Umbilical cord (tissue), 1 donor: ENCODE measurements at regions not wholly inside any gene's neighbourhood (a gene's known extent, or its start where the extent isn't known, plus 50 kb on each side); places are given as distances from the start of the nearest gene placed in this dataset.
"Not testable (repeated sequence)": the region's sequence is repeated elsewhere in the genome, so short reads cannot be mapped to it uniquely, and the experiment has no call there.

Source experiments
- DNase-seq: peaks from one replicate; pipeline ENCODE4 v3.0.0-alpha.2; 2015; ENCODE audit warnings: low spot score

DNA sequence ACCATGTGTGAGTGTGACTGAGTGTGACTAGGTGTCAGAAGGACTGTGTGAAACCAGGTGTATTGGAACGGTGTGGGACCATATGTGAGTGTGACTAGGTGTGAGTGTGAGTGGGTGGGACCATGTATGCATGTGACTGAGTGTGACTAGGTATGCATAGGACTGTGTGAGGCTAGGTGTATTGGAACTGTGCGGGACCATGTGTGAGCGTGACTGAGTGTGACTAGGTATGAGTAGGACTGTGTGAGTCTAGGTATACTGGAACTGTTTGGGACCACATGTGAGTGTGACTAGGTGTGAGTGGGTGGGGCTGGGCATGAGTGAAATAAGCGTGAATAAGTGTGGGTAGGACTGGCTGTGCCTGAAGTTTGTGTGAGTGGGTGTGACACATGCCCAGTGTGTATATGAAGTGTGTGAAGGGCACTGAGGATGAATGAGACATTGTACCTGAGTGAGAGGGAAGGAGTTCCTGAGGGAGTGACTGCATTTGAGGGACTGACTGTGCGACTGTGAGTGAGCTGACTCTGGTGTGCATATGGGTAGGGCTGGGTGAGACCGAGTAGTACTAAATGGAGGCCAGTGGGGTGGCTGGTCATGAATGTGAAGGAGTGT, 247.0 kb upstream of the CCDC54 start:
- DNase-seq: no peak

DNA sequence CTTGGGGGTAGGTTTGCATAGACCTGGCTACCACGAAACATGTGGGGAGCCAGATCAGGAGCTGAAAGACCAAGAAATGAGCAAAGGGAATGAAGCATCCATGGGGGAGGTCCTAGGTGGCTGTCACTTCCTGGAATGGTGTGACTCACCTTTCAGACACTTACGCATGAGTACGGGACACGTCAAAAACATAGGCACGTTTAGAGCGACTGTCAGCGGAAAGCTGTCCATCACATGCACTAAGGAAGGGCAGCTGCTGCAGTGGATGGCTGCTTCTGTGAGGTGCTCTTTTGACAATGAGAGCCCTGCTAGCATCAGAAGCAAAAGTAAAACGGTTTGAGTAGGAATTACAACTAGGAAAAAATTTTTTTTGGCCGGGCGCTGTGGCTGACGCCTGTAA, 244.6 kb upstream of the CCDC54 start:
- DNase-seq: no peak

DNA sequence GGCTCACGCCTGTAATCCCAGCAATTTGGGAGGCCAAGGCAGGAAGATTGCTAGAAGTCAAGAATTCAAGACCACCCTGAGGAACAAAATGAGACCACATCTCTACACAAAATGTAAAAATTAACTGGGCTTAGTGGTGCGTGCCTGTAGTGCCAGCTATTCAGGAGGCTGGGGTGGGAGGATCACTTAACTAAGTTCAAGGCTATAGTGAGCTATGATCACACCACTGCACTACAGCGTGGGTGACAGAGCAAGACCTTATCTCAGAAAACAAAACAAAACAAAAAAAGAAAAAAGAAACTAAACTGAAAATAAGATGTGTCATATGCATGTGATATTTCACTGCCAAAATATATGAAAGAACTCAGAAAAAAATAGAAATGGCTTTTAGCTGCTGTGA, 243.3 kb upstream of the CCDC54 start:
- DNase-seq: no peak

DNA sequence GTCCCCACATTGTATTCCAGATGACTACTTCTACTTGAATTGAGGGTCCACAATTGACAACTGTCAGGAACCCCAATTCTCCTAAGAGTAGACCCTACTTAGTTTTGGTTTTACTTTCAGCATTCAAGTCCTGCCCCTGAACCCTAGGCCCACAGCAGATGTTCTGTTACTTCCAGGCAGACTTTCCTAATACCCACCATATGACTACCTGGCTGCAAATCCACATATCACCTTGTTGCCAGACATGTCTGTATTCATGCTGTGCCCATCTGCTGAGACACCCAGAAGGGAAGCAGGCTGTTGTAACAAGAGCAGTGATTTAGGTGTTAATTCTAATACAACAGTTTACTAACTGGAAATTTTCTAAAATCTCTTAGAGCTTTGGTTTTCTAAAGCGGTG, 235.1 kb upstream of the CCDC54 start:
- no peak for DNase-seq

DNA sequence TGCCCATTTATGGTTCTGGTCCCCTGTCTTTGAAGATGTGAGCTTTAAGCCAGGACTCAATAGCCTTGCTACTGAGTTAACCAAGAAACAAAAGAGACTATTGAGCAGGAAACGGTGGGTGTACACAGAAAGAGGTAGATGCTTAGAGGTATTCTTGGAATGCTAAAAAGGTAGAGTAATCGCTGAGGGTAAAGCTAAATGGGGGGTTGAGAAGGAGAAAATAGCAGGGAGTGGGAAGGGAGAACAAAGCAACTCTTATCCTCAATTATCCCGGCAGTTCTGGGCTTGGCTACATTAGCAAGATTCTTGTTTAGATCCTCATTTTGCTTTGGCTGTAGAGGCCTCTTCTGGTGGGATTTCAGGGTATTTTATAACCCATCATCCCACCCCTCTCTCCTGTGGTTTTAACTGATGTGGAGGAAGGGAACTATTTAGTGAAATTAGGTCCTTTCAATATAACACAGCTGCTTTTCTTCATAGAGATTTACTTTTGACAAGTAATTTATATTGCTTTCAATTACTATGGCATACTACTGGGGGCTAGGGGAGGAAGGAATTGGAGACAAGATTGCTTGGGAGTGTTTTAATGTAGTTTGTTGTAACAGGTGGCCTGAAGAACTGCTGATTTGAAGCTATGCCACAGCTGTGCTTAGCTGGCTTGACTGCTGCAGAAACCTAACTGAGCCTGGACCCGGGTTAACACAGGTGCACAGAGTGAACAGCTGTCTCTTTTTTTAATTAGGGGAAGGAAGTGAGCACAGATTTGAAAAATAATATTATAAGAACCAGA, 234.3 kb upstream of the CCDC54 start:
- DNase-seq: no peak

DNA sequence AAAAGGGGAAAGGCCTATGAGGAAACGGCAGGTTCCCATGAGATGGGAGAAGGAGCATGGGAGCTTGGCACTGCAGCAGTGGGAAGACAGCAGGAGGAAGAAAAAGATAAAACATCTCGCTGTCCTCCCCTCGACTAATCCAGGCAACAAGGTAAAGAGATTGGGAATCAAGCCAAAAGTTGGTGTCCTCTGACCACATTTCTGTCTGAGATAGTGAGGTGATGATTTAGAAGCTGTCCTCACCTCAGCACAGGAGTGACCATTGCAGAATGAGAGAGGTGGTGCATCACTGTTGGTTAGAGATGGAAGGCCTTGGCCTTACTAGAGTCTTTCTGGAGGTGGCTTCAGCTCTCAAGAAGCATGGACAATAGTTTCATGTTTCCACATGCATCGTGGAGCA, 226.6 kb upstream of the CCDC54 start:
- DNase-seq: no peak

DNA sequence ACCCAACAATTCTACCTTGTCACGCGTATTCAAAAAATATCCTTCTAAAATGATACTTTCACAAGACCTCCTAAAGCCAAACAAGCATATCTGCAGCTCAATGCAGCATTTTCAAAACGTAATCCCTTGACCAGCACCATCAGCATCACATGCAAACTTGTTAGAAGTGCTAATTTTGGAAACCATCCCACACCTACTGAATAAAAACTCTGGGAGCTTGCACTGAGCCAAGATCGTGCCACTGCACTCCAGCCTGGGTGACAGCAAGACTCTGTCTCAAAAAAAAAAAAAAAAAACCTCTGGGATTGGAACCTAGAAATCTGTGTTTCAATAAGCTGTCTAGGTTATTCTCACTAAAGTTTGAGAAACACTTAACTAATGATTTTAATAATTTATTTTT, 223.3 kb upstream of the CCDC54 start:
- DNase-seq: no peak

DNA sequence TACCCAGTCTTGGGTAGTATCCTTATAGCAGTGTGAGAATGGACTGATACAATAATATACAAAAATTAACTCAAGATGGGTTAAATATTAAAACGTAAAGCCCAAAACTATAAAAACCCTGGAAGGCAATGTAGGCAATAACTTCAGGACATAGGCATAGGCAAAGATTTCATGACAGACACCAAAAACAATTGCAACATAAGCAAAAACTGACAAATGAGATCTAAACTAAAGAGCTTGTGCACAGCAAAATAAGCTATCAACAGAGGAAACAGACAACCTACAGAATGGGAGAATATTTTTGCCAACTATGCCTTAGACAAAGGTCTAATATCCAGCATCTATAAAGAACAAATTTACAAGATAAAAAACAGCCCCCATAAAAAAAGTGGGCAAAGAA, 204.8 kb upstream of the CCDC54 start:
- DNase-seq: no peak

DNA sequence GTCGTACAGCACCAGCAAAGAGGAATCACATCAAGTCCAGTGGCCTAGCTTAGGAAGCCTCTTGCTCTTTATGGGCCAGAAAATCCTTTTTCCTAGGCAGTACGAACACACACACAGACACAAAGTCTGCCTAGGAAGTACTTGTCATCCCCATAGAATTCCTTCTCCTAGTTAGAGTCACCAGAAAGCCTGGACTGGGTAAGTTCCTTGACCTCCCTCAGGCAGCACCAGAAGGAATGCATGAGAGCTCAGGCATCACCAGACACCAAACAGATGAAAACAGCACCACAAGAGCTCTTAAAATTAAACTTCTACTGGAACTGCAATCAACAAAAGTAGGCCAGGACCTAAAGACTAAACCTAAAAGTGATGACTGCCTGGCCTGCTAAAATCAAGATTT, 192.9 kb upstream of the CCDC54 start:
- no peak for DNase-seq

DNA sequence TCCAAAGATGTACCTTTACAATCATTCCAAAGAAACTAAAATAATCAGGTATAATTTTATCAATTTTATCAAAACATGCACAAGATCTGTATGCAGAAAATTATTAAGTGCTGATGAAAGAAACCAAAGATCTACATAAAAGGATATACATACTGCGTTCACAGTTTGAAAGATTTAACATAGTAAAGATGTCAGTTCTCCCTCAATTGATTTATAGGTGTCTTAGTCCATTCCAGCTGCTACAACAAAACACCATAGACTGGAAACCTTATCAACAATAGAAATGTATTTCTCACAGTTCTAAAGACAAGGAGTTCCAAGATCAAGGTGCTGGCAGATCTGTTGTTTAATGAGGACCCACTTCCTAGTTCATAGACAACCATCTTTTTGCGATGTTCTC, 189.0 kb upstream of the CCDC54 start:
- DNase-seq: no peak

DNA sequence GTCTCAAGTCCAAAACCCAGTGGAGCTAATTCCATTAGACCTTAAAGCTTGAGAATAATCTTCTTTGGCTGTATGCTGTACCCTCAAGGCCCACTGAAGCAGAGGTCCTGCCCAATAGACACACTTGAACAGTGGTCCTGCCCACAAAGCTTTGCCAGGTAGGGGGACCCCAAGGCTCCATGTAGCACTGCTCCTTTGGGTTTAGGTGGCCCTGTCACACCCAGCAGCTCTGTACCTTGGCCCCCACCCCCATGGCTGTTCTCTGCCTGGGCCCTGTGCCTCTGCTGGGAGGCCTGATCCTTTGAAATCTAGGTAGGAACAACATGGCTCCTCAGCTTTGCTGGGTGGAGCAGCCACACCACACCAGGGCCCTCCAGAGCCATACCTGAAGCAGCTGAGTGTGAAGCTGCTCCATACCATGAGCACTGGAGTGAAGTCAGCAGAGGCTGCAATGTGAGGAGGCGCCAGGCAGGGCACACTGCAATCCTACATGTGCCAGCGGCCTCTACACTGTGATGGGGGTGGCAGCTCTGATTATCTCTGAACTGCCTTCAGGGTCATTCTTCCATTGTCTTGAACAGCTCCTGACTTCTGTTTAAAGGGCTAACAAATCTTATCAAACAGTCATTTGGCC, 188.0 kb upstream of the CCDC54 start:
- no peak for DNase-seq

DNA sequence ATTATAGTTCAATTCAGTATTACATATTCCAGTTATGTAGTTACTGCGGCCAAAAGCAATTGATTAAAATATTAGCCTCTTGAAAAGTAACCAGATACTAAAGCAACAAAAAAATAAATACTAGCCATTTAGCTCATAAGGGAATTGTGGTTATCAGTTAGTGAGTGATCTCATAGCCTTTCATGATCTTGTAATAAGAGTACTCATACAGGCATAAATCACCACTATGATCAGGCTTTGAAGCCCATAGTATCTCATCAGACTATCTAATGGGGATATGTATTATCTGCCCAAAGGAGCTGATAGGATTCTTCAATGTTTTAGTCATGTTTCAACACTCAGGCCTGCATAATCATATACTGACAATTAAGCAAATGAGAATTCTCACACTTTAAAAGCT, 184.1 kb upstream of the CCDC54 start:
- DNase-seq: no peak

DNA sequence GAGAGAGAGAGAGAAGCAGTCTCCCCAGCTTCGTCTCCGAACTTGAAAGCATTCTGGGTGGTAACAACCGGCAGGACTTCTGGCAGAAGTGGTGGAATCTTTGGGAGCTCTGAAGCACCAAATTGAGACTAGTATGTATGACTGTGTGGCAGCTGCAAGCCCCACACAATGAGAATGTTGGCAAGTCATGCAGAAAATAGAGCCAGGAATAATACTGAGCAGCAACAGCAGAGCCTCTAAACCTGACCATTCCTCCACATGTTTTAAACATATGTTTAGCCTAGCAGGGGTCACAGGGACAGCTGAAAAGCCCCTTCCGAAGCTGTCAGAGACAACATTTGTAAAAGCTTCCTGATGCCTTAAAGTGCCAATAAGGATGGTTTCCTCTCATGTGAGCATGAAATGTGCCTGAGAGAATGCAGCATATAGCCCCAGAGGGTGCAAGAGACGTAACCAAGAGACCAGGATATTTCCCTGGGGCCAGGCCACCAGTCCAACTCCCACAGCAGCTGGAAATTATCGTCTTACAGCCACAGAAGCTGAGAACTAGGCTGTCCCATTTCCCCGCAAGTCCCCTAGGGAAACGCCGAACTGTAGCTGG, 178.6 kb upstream of the CCDC54 start:
- DNase-seq: peak; percentile 52

DNA sequence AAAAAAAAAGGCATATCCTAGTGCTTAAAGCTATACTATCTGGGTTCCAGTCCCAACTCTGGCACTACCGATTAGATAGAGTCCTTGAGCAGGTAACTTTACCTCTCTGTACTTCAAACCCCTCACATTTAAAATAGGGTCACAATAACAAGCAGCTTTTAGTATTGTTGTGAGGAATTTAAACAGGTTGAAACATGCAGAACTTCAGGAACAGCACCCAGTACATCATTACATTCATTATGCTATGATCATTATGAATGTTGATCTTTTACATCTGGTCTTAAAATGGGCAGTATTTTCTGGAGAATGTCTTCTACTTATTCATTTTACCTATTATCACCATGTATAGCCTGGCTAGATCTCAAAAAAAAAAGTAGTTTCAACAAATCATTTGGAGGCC, 176.1 kb upstream of the CCDC54 start:
- DNase-seq: no peak

DNA sequence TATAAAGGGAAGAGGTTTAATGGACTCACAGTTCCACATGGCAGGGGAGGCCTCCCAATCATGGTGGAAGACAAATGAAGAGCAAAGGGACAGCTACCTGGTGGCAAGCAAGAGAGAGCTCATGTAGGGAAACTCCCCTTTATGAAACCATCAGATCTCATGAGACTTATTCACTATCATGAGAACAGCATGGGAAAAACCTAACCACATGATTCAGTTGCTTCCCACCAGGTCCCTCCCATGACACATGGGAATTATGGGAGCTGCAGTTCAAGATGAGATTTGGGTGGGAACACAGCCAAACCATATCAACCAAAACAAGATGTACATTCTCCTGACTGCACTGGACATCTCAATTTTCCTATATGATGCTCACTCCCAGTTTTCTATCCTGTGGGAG, 174.4 kb upstream of the CCDC54 start:
- DNase-seq: not testable (repeated sequence)

DNA sequence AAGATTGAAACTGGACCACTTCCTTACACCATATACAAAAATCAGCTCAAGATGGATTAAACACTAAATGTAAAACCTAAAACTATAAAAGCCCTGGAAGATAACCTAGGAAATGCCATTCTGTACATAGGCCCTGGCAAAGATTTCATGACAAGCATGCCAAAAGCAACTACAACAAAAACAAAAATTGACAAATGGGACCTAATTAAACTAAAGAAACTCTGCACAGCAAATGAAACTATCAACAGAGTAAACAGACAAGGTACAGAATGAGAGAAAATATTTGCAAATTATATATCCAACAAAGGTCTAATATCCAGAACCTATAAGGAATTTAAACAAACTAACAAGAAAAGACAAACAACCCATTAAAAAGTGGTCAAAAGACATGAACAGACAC, 173.1 kb upstream of the CCDC54 start:
- no peak for DNase-seq

DNA sequence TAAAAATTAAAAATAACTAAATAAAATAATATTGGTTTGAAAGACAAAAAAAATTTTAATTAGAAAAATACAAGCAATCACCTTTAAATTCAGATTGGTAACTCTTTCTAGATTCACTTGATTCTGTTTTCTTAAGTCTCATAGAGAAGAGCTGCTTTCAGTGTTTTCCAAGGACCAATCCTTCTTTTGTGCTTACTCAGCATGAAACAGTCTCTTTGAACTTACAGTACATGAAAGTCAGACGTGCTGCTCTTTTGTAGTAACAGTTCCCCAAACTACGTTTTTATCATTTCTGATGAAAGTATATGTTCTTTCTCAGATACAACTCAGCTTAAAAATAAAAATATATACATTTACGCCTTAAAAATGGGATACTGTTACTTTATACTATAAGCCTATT, 171.9 kb upstream of the CCDC54 start:
- DNase-seq: peak; percentile 81

DNA sequence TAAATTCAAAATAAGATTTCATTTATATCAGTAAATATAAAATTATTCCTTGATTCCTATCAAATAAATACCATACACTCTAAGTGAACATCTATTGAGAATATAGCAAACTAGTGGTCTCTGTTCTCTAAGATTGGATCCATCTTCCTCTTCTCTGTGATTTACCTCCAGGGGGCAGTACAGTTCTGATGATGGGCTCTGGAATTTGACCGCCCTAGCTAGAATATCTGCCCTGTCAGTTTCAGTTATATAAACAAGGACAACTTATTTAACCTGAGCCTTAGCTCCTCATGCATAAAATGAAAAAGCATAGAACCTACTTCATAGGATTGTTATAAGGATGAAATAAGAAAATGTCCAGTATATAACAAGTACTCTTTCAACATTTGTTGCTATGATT, 171.1 kb upstream of the CCDC54 start:
- peak; percentile 69 for DNase-seq

DNA sequence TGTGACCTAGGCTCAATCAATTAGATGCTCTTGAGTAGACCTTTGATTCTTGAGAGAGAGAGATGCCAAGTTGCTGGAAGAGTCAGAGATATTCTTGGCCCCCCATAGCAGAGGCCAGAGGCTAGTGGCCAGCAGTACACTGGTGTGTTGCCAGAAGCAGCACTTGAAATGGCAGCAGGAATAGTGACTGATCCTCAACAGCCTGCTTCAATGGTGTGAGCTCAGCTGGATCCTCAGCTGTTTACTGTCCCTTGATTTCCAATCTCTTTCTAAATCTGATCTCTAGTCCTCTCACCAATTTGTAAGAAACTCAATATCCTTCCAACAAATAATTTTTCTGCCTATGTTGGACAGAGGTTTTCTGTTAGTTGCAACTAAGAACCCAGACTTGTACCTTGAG, 170.3 kb upstream of the CCDC54 start:
- DNase-seq: no peak

DNA sequence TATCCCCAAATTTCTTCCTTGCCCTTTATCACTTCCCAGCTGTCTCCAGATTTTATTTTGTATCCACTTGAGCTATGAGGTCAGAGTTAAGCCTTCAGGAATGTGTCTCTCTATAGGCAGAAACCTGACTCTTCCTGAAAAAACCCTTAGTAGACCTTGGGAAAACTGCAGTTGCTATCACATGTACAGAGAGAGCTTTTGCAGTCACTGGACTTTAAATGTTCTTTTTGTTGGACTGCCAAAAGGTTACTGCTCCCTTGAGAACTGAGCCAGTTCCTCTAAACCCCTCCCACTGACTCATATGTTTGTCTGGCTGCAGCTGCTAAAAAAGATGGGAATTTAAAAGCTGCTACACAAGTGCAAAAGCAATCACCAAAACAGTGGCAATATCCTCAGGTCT, 169.1 kb upstream of the CCDC54 start:
- DNase-seq: peak; percentile 98

DNA sequence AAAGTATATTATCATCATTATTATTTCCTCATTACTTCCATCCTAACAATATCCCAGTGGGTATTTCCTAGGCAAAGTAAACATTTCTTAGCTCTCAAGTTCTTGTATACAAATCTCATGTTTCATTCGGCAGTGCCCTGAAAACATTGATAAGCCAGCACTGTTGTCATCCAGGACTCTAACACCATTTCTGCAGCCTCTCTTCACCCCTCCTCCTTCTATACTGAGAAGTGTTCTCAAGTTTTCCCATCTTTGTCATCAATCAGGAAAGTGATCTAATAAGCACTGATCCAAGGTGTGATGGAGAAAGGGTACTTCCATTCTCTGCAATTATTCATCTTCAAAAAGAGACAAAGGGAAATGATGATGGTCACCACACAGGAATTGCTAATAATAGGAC, 168.4 kb upstream of the CCDC54 start:
- DNase-seq: no peak

DNA sequence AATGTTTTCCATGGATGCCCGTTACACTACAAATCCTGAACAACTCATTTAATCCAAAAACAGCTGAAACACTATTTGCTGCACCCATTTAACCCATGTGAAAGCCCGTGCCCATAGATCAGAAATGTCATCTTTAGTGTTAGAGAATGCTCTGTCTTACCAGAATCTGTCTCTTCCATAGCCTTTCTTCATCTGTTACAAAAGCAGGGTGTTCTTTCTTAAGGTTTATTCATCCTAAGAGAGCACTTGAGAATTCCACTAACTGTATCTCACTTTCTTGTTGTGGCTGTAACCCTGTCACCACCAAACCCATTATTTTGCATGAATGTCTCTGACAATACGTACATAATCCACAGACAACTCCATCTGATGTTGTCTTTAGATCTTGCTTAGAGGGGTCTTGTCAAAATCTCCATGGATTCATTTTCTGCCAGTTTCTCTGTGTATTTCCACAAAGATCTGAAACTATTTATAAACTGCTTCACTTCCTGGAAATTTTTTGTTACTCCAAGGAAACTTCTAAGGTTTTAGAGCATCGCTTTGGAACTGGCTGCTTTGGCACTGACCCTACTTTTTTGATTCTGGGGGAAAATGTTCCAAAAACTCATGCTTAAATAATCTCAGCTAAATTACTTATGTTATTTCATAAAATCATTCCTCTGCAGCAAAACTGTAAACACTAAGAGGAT, 167.8 kb upstream of the CCDC54 start:
- DNase-seq: peak; percentile 59
